ENCODE measurements at regions not wholly inside any gene's neighbourhood (a gene's known extent, or its start where the extent isn't known, plus 50 kb on each side); places are given as distances from the start of the nearest gene placed in this dataset.

DNA sequence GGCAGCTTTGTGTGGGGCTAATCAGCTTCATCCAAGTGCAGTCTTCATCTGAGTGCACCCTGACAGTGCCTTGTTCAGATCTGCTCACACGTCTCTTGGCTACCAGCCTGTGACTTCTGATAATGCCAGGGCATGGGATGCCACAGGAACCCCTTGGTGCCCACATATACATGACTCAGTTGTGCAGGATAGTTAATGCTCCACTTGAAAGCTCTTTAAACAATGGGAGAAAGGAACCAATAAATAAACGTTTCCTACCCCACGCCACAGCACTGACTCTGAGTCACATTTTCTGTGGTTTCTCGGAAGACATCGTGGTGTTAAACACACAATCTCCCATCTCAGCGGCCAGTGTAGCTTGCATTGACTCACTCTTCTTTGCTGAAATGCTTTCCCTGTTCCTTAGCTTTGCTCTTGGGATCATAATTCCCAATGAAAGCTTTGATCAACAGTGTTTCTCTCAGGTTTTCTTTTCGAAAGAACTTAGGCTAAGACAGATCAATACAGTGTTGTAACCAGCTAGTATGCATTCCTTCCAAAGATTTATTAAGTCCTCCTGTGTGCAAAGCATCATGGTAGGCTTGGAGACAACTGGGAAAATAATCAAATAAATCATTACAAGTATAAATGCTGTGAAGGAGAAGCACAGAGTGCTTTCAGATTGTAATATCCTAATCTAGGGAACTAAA lies 142.0 kb downstream of the COPS8 start:
- TF ChIP-seq, protein P1, sequence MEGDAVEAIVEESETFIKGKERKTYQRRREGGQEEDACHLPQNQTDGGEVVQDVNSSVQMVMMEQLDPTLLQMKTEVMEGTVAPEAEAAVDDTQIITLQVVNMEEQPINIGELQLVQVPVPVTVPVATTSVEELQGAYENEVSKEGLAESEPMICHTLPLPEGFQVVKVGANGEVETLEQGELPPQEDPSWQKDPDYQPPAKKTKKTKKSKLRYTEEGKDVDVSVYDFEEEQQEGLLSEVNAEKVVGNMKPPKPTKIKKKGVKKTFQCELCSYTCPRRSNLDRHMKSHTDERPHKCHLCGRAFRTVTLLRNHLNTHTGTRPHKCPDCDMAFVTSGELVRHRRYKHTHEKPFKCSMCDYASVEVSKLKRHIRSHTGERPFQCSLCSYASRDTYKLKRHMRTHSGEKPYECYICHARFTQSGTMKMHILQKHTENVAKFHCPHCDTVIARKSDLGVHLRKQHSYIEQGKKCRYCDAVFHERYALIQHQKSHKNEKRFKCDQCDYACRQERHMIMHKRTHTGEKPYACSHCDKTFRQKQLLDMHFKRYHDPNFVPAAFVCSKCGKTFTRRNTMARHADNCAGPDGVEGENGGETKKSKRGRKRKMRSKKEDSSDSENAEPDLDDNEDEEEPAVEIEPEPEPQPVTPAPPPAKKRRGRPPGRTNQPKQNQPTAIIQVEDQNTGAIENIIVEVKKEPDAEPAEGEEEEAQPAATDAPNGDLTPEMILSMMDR (IDR thresholded peaks at IDR 0.05; ENCODE audit: insufficient read depth, low read length) = no peak
- TF ChIP-seq GABPA (IDR thresholded peaks at IDR 0.05; ENCODE audit: low read depth) = no peak
- no peak for TF ChIP-seq REST (IDR thresholded peaks at IDR 0.05; ENCODE audit: insufficient replicate concordance, low read depth)
- no peak for TF ChIP-seq POLR2AphosphoS5 (IDR thresholded peaks at IDR 0.05; ENCODE audit: low read depth)
- TF ChIP-seq SPI1 (IDR thresholded peaks at IDR 0.05; ENCODE audit: borderline replicate concordance, low read depth) = no peak
